HG02623 (cell line): ENCODE measurements at regions not wholly inside any gene's neighbourhood (a gene's known extent, or its start where the extent isn't known, plus 50 kb on each side); places are given as distances from the start of the nearest gene placed in this dataset.

Experiments used
- ATAC-seq: cut with Tn5 transposase; IDR thresholded peaks from one replicate; pipeline ENCODE4 v1.9.1; 2021; ENCODE audit warnings: moderate library complexity; ENCODE audit not compliant: unreplicated experiment

- no peak for ATAC-seq
Measured at GRCh38 chr7:84506151-84506550, 311.6 kb upstream of the SEMA3A start.

DNA sequence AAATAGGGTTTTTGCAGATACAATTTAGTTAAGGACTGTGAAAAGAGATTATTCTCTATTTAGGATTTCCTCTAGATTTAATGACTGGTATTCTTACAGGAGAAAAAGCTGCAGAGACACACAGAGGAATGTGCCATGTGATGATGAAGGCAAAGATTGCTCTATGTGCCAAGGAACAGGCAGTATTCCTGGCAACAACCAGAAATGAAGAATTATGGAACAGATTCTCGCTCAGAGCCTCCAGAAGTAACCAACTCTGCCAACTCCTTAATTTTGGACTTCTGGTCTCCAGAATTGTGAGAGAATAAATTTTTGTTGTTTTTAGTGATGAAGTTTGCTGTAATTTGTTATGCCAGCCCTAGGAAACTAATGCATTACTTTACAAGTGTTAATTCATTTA, 307.6 kb upstream of the SEMA3A start:
- ATAC-seq = no peak

- ATAC-seq = no peak
Measured at GRCh38 chr7:84497873-84498272, 303.3 kb upstream of the SEMA3A start.

GRCh38 chr7:84495128-84495527, 300.5 kb upstream of the SEMA3A start:
- no peak for ATAC-seq

DNA sequence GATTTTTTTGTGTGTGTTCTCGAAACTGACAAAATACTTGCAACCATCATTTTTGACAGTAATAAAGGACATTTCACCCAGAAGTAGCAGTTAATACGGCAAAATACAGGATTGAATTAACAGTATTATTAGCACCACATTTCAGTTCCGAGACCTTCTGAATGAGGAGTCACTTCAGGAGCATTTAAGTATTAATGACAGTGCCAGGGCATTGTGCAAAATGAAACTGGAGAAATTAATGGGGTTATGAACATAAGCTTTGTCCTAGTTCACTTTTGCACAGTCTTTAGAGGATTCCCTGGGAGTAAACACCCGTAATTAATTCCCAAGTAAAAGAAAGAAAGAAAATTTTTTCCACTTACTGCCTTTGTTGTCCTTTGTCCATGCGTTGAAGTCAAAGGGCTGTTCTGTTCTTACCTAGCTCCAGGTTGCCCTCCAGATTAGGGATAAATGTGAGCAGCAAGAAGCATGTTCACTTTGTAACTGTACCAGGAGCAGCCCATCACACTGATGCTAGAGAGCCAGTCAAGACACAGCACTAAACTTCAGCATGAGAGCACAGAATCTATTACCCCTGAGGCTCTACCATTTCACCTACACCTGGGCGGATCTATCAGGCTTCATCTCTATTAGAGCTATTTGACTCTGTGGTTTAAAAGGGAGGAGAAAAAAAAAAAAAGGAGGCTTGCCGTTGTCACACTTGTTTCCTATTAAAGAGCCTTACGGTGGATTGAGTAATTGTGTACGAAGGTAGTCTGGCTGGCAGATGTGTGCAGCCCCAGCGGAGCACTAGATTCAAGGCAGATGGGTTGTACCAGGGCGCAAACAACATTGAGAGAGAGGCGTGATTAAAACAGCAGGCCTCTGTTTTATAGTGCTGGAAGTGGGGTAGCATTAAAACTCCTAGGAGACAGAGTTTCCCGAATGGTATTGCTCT, 297.8 kb upstream of the SEMA3A start:
- ATAC-seq = no peak

DNA sequence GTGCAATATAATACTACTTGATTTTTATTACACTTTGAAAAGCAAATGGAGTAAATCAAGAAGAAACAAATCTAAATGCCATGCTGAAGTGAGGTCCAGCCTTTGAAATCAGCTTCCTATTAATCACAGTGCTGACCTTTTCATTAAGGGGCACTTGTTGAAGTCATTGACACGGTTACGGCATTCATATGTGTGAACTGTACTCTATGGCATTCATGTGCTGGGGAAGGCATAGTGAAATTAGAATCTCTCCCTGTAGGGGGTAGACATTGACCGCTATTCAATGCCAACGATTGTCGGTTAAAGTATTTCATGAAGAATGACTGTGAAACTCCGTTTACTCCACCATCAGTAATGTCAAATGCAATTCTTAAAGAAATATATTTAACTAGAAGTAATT, 296.1 kb upstream of the SEMA3A start:
- ATAC-seq = no peak

DNA sequence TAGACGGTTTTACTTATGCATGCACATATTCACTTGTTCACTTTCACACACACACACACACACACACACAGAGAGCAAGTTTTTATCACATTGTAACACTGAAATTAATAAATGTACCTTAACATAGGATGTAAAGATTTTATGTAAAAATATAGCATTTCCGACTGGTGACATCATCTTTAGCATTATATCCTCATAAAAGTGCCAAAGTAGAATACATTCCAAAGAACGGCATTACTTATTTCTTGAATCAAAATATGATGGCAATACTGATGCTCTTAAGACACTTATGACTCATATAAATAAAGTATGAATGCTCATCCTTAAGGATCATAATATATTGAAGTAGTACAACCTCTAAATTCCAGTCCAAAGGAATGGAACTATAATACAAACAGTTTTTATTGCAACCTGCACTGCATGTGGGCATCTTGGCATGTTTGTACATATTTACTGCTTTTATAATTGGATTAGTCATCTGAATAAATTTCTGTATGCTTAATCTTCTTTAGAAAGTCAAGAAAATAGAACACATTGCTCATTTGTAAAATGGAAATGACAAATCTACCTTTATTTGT, 290.0 kb upstream of the SEMA3A start:
- ATAC-seq = no peak

DNA sequence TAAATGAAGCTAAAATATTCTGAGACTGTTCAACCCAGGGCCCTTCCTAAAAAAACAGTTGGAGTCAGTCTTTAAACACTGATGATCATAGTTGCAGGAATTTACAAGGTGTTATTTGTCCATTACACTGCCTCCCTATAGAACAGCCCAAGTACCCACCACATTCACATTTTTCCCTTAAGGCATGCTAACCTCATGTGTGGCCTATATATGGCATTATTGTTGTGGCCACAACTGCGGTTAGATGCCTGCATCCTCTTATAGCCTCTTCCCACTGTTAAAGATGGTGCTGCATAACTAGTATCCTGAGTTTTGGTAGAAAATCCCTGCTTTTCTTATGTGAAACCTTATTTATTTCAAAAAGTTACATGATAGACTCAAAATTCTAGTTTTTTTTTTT, 287.9 kb upstream of the SEMA3A start:
- no peak for ATAC-seq

- no peak for ATAC-seq
Measured at GRCh38 chr7:84479059-84479458, 284.5 kb upstream of the SEMA3A start.

DNA sequence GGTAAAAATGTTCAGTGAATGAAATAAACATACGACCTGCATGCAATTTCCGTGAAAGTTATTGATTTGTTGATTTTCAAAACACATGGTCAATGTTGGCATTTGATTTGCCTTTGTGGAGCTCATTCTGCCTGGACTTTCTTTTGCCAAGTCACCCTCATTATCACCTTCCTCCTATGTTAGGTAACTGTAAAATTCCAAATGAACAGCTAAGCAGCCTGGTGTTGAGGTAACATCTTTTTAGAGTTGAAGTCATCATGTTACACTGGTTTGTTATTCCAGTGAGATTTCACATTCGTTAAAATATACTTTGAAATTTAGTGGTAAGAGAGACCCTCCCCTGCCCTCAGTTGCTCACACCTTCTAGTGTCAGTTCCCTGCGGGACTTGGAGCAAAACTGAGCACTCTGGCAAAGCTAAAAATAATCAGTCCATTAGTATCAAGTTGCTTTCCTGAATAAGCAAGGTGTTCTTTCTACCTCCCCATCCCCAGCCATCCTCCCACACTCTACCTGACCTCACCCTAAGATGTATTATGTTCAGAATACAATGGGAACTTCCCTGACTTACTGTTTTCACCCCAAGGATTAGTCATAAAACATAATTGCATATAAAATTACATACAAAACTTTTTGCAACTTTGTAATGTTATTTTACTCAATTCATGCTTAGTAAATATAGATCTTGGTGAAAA, 283.3 kb upstream of the SEMA3A start:
- no peak for ATAC-seq

- no peak for ATAC-seq
Measured at GRCh38 chr7:84474436-84474835, 279.8 kb upstream of the SEMA3A start.

DNA sequence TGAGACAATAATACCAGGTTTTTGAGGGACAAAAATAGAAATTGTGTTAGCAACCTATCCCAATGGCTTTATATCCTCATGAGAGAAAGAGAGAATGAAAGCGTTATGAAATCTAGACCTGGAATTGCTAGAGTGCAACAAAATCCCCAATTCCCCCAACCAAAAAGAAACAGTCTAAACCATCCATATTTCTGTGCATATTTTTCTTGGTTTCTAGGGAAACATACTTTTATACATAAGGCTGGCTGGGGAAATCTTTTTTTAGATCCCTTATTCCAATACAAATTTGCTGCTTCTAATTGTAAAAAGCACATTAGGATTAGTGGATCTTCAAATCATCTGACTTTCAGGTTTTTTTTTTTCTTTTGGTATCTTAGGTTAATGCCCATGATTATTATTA, 277.0 kb upstream of the SEMA3A start:
- ATAC-seq = no peak

DNA sequence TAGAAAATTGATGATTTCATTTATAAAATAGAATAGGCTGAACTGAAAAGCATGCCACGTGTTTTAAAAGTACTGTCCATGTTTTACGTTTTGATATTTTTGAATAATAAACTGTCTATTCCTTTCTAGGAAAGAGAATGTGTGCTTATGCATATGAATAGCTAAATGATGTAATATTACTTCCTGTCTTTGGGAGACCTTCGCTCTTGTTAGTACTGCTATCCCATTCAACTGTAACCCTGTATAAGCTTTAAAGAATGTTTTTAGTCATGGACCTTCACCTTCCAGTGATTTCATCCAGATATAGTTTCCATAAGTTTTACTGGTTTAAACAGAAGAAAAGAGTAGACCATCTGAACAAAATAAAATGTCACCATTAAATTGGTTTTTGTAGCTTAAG, 274.4 kb upstream of the SEMA3A start:
- ATAC-seq = no peak

DNA sequence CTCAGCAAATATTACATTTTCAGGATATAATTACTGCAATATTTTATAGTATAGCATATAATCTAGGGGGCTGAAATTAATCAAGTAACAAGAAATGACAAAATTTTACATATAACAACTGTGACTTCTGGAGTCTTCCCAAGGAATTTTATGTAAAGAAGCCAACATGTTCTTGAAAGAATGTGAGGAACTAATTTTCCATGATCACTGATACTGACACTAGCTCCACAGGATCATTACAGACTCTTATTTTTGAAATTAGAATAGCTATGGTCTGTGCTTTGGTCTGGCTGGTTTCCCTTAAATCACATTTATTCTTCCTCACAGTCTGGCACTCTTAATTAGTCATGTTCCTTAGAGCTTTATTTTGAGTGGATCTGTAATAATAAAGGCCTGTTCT, 267.7 kb upstream of the SEMA3A start:
- no peak for ATAC-seq

- no peak for ATAC-seq
Measured at GRCh38 chr7:84461093-84461492, 266.5 kb upstream of the SEMA3A start.

DNA sequence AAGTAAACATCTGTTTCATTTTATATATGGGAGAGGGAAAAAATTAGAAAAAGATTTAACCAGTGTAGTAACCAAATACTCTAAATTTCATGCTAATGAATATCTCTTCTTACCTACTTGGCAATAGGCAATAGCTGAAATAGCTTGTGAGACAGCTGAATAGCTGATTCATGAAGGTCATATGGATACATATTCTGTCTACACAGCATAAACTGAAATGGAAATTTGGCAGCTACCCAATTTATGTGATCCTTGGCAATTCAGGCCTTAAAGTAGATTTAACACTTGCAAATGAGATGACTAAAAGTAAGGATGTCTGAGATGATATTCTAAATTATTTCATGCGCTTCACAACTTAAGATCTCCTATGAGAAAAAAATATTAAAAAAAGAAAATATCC, 261.2 kb upstream of the SEMA3A start:
- no peak for ATAC-seq

GRCh38 chr7:84454174-84454959, 259.8 kb upstream of the SEMA3A start:
- no peak for ATAC-seq

- ATAC-seq = no peak
Measured at GRCh38 chr7:84452618-84453017, 258.0 kb upstream of the SEMA3A start.

- no peak for ATAC-seq
Measured at GRCh38 chr7:84450772-84451171, 256.2 kb upstream of the SEMA3A start.

DNA sequence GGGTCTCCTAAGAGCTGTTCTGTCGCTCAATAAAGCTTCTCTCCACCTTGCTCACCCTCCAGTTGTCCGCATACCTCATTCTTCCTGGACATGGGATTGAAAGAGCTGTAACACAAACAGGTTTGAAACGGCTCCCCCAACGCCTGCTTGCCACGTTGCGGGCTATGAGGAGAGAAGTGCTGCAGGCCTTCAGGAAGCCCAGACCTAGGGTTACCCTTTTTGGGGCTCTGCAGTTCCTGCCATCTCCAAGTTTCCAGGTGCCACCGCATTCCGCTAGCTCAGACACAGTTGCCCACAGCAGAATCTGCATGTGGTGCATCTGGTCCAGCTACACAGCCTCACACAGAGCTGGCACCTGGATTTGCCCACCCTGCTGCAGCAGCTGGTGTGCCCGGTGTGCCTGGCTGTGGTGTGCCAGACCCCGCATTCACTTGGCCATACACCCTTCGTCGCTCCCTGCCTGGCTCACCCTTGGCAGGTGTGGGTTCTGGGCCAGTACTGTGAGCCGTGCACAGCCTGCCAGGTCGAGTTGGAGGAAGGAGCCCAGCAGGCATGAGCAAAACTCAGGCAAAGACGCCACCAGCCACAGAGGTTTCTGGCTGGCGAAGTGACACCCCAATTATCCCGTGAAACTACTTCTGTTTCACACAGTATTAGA, 253.2 kb upstream of the SEMA3A start:
- ATAC-seq = no peak
